ENCODE measurements at regions not wholly inside any gene's neighbourhood (a gene's known extent, or its start where the extent isn't known, plus 50 kb on each side); places are given as distances from the start of the nearest gene placed in this dataset.

DNA sequence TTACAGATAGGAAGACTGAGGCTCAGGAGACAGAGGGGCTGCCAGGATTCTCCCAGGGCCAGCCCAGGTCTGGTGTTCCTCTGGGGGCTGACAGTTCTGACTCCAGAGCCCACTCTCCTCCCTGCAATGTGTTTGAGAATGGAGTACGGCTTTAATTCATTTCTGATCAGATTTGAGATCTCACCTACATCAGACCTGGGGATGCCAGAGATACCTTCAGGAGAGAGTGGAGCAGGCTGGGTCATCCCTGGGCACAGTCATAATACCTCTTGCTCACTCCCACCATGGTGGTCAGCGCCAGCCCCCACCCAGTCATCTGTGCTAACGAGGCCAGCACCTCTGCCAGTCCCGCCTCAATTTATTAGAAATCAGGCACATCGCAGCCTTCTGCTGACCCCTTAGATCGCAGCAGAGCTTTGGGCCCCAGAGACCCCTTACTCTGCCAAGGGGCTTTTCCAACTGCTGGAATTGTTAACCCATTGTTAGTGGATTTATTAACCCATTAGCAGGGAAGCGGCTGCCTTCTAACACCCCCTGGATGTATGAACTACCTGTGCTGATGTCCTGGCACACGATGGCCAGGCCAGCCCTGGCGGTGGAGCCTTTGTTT is 352.1 kb downstream of the MATN1 start:
- TF ChIP-seq PAX5 (IDR thresholded peaks at IDR 0.05; ENCODE audit: insufficient read depth, low read length, severe bottlenecking) (no peak), POLR2A (IDR thresholded peaks at IDR 0.05; ENCODE audit: low read depth, low read length) (no peak), SPI1 (IDR thresholded peaks at IDR 0.05; ENCODE audit: low read depth, low read length) (no peak), POLR2AphosphoS5 (IDR thresholded peaks at IDR 0.05; ENCODE audit: low read depth, low read length) (no peak), TAF1 (IDR thresholded peaks at IDR 0.05; ENCODE audit: low read depth, low read length) (no peak)
